ENCODE measurements at regions not wholly inside any gene's neighbourhood (a gene's known extent, or its start where the extent isn't known, plus 50 kb on each side); places are given as distances from the start of the nearest gene placed in this dataset.
"Not testable (repeated sequence)": the region's sequence is repeated elsewhere in the genome, so short reads cannot be mapped to it uniquely, and the experiment has no call there.

- no peak for DNase-seq (ENCODE audit: low read depth)
These were observed 186.2 kb upstream of the PARD3B start for GRCh38 chr2:204359076-204359475.

GRCh38 chr2:204360218-204361007 is 184.9 kb upstream of the PARD3B start:
- no peak for DNase-seq (ENCODE audit: low read depth)

- no peak for DNase-seq (ENCODE audit: low read depth)
These were observed 183.5 kb upstream of the PARD3B start for GRCh38 chr2:204361738-204362137.

- DNase-seq (ENCODE audit: low read depth): no peak
These were observed 182.7 kb upstream of the PARD3B start for GRCh38 chr2:204362581-204362980.

GRCh38 chr2:204363513-204363912 is 181.8 kb upstream of the PARD3B start:
- no peak for DNase-seq (ENCODE audit: low read depth)

GRCh38 chr2:204364860-204365535 is 180.3 kb upstream of the PARD3B start:
- no peak for DNase-seq (ENCODE audit: low read depth)

GRCh38 chr2:204365811-204366210 is 179.5 kb upstream of the PARD3B start:
- DNase-seq (ENCODE audit: low read depth): no peak

- DNase-seq (ENCODE audit: low read depth): no peak
These were observed 177.8 kb upstream of the PARD3B start for GRCh38 chr2:204367466-204367865.

- DNase-seq (ENCODE audit: low read depth): no peak
These were observed 175.0 kb upstream of the PARD3B start for GRCh38 chr2:204370172-204370718.

- DNase-seq (ENCODE audit: low read depth): no peak
These were observed 171.3 kb upstream of the PARD3B start for GRCh38 chr2:204373942-204374341.

GRCh38 chr2:204380141-204380881 is 165.0 kb upstream of the PARD3B start:
- no peak for DNase-seq (ENCODE audit: low read depth)

GRCh38 chr2:204386668-204387067 is 158.6 kb upstream of the PARD3B start:
- DNase-seq (ENCODE audit: low read depth): no peak

- DNase-seq (ENCODE audit: low read depth): no peak
These were observed 156.2 kb upstream of the PARD3B start for GRCh38 chr2:204389120-204389519.

- no peak for DNase-seq (ENCODE audit: low read depth)
These were observed 155.4 kb upstream of the PARD3B start for GRCh38 chr2:204389856-204390255.

GRCh38 chr2:204395539-204395938 is 149.7 kb upstream of the PARD3B start:
- DNase-seq (ENCODE audit: low read depth): no peak

GRCh38 chr2:204401114-204401513 is 144.2 kb upstream of the PARD3B start:
- DNase-seq (ENCODE audit: low read depth): no peak

- peak; percentile 44 for DNase-seq (ENCODE audit: low read depth)
These were observed 137.9 kb upstream of the PARD3B start for GRCh38 chr2:204407204-204408014.

GRCh38 chr2:204412782-204413181 is 132.5 kb upstream of the PARD3B start:
- not testable (repeated sequence) for DNase-seq (ENCODE audit: low read depth)

- no peak for DNase-seq (ENCODE audit: low read depth)
These were observed 129.7 kb upstream of the PARD3B start for GRCh38 chr2:204415406-204416181.

GRCh38 chr2:204416236-204416635 is 129.0 kb upstream of the PARD3B start:
- no peak for DNase-seq (ENCODE audit: low read depth)

- no peak for DNase-seq (ENCODE audit: low read depth)
These were observed 119.5 kb upstream of the PARD3B start for GRCh38 chr2:204425821-204426220.

Measured in Daoy (cell line).